Neural cell (in vitro differentiated cells): ENCODE measurements at regions not wholly inside any gene's neighbourhood (a gene's known extent, or its start where the extent isn't known, plus 50 kb on each side); places are given as distances from the start of the nearest gene placed in this dataset.

Experiments
- H2AFZ ChIP-seq: fragments of 200-600, 300-800 bp; sonication (generic), shearing (Covaris generic); 2 replicates; pipeline ENCODE4 v1.6.0; 2014; ENCODE audit warnings: low read depth, mild to moderate bottlenecking, antibody characterized with exemption, low read length, moderate library complexity
- H3F3A ChIP-seq: fragments of 200-600 bp; shearing (Covaris generic); 2 replicates; pipeline ENCODE4 v1.6.1; 2016; ENCODE audit warnings: mild to moderate bottlenecking, moderate library complexity, mixed read lengths, antibody characterized with exemption, low read length; ENCODE audit not compliant: insufficient read depth, poor library complexity, severe bottlenecking
- H3K27ac ChIP-seq: fragments of 200-600, 300-800 bp; sonication (generic), shearing (Covaris generic); 2 replicates; pipeline ENCODE4 v1.5.1; 2014; ENCODE audit warnings: mild to moderate bottlenecking, low read length, moderate library complexity
- H3K27me3 ChIP-seq: fragments of 300-800, 200-600 bp; sonication (generic), shearing (Covaris generic); 2 replicates; pipeline ENCODE4 v1.6.0; 2014; ENCODE audit warnings: mild to moderate bottlenecking, low read depth, low read length, moderate library complexity; ENCODE audit not compliant: insufficient read depth
- H3K36me3 ChIP-seq: fragments of 300-800, 200-600 bp; sonication (generic), shearing (Covaris generic); 2 replicates; pipeline ENCODE4 v1.5.1; 2014; ENCODE audit warnings: mild to moderate bottlenecking, antibody characterized with exemption, low read length, moderate library complexity; ENCODE audit not compliant: insufficient read depth
- H3K4me2 ChIP-seq: fragments of 300-800, 200-600 bp; sonication (generic), shearing (Covaris generic); 2 replicates; pipeline ENCODE4 v1.6.0; 2014; ENCODE audit warnings: mild to moderate bottlenecking, low read length
- H3K4me3 ChIP-seq: fragments of 300-800, 200-600 bp; sonication (generic), shearing (Covaris generic); 2 replicates; pipeline ENCODE4 v1.5.1; 2014; ENCODE audit warnings: mild to moderate bottlenecking, low read length, moderate library complexity
- H3K79me2 ChIP-seq: fragments of 200-600 bp; shearing (Covaris generic); replicated peaks from 2 replicates; pipeline ENCODE4 v1.6.0; 2014; ENCODE audit warnings: mild to moderate bottlenecking, low read length, moderate library complexity; ENCODE audit not compliant: insufficient read depth
- H3K9ac ChIP-seq: fragments of 300-800, 200-600 bp; sonication (generic), shearing (Covaris generic); 2 replicates; pipeline ENCODE4 v1.6.1; 2016; ENCODE audit warnings: mild to moderate bottlenecking, low read length, mixed read lengths
- H3K9me2 ChIP-seq: fragments of 200-600 bp; shearing (Covaris generic); 2 replicates; pipeline ENCODE4 v1.6.1; 2016; ENCODE audit warnings: mild to moderate bottlenecking, low read length, mixed read lengths; ENCODE audit not compliant: insufficient read depth
- H3K9me3 ChIP-seq: fragments of 200-600, 300-800 bp; sonication (generic), shearing (Covaris generic); 2 replicates; pipeline ENCODE4 v1.6.1; 2016; ENCODE audit warnings: mild to moderate bottlenecking, mixed run types, low read length, moderate library complexity, mixed read lengths
- H4K20me1 ChIP-seq: fragments of 200-600 bp; shearing (Covaris generic); 2 replicates; pipeline ENCODE4 v1.6.1; 2016; ENCODE audit warnings: mild to moderate bottlenecking, mixed run types; ENCODE audit not compliant: insufficient read depth
- CTCF ChIP-seq: fragments of 450-650 bp; IDR thresholded peaks from 2 replicates; pipeline ENCODE4 v1.5.1; 2014; ENCODE audit warnings: antibody characterized with exemption, mild to moderate bottlenecking, moderate library complexity; ENCODE audit not compliant: poor library complexity, severe bottlenecking
- EP300 ChIP-seq: fragments of 450-650 bp; conservative IDR thresholded peaks from 2 replicates; pipeline ENCODE4 v1.6.1; 2014; ENCODE audit warnings: antibody characterized with exemption, mild to moderate bottlenecking, moderate library complexity; ENCODE audit not compliant: poor library complexity, severe bottlenecking
- EZH2 ChIP-seq: fragments of 200-600, 300-800 bp; shearing (Covaris generic), sonication (generic); IDR thresholded peaks from 2 replicates; pipeline ENCODE4 v1.6.1; 2014; ENCODE audit warnings: antibody characterized with exemption, low read length, borderline replicate concordance, mild to moderate bottlenecking; ENCODE audit not compliant: insufficient read depth, poor library complexity, severe bottlenecking
- MXI1 ChIP-seq: fragments of 450-650 bp; conservative IDR thresholded peaks from 2 replicates; pipeline ENCODE4 v1.6.1; 2014; ENCODE audit warnings: antibody characterized with exemption, mild to moderate bottlenecking; ENCODE audit not compliant: poor library complexity, severe bottlenecking
- POLR2AphosphoS5 ChIP-seq: IDR thresholded peaks from 2 replicates; pipeline ENCODE4 v1.6.1; 2012
- RAD21 ChIP-seq: fragments of 450-650 bp; conservative IDR thresholded peaks from 2 replicates; pipeline ENCODE4 v1.6.1; 2014; ENCODE audit warnings: antibody characterized with exemption, mild to moderate bottlenecking, moderate library complexity
- REST ChIP-seq: IDR thresholded peaks from 2 replicates; pipeline ENCODE4 v1.6.1; 2012; ENCODE audit warnings: borderline replicate concordance
- SMC3 ChIP-seq: fragments of 450-650 bp; conservative IDR thresholded peaks from 2 replicates; pipeline ENCODE4 v1.6.1; 2014; ENCODE audit warnings: antibody characterized with exemption, mild to moderate bottlenecking, moderate library complexity; ENCODE audit not compliant: poor library complexity
- TAF1 ChIP-seq: IDR thresholded peaks from 2 replicates; pipeline ENCODE4 v1.6.1; 2012; ENCODE audit warnings: low read depth

- no peaks in the 10 kb centered on the region for H3K27me3 ChIP-seq
- no peaks in the 10 kb centered on the region for H3K79me2 ChIP-seq
- H3K4me2 ChIP-seq = no peak overlapping the region
- no peaks in the 10 kb centered on the region for H3F3A ChIP-seq
- H3K36me3 ChIP-seq = no peaks in the 10 kb centered on the region
- no peak overlapping the region for H3K27ac ChIP-seq
- H4K20me1 ChIP-seq = no peaks in the 10 kb centered on the region
- no peak overlapping the region for H3K9ac ChIP-seq
- H3K9me2 ChIP-seq = no peaks in the 10 kb centered on the region
- H3K4me3 ChIP-seq = no peak overlapping the region
- no peaks in the 10 kb centered on the region for H3K9me3 ChIP-seq
- no peak overlapping the region for H2AFZ ChIP-seq
- TF ChIP-seq EZH2 = no peak
- no peak for TF ChIP-seq RAD21
- no peak for TF ChIP-seq EP300
- no peak for TF ChIP-seq POLR2AphosphoS5
- TF ChIP-seq SMC3 = no peak
- no peak for TF ChIP-seq MXI1
- TF ChIP-seq REST = no peak
- no peak for TF ChIP-seq CTCF
- no peak for TF ChIP-seq TAF1
Measured at GRCh38 chr5:143653766-143654282, 158.1 kb upstream of the HMHB1 start.

- no peak overlapping the region for H3K4me3 ChIP-seq
- TF ChIP-seq REST = no peak
- TF ChIP-seq EZH2 = no peak
- no peak for TF ChIP-seq MXI1
- H4K20me1 ChIP-seq = no peaks in the 10 kb centered on the region
- H3K9me3 ChIP-seq = no peaks in the 10 kb centered on the region
- no peak overlapping the region for H3K27ac ChIP-seq
- no peak overlapping the region for H2AFZ ChIP-seq
- H3K9ac ChIP-seq = no peak overlapping the region
- H3K79me2 ChIP-seq = no peaks in the 10 kb centered on the region
- H3K36me3 ChIP-seq = no peaks in the 10 kb centered on the region
- H3K27me3 ChIP-seq = no peaks in the 10 kb centered on the region
- no peaks in the 10 kb centered on the region for H3K9me2 ChIP-seq
- H3K4me2 ChIP-seq = no peak overlapping the region
- no peaks in the 10 kb centered on the region for H3F3A ChIP-seq
Measured at GRCh38 chr5:143653256-143653655, 158.7 kb upstream of the HMHB1 start.
